ENCODE measurements at regions not wholly inside any gene's neighbourhood (a gene's known extent, or its start where the extent isn't known, plus 50 kb on each side); places are given as distances from the start of the nearest gene placed in this dataset.
A peak's percentile ranks its signal among the peaks of the same experiment; 100 is the strongest.

DNA sequence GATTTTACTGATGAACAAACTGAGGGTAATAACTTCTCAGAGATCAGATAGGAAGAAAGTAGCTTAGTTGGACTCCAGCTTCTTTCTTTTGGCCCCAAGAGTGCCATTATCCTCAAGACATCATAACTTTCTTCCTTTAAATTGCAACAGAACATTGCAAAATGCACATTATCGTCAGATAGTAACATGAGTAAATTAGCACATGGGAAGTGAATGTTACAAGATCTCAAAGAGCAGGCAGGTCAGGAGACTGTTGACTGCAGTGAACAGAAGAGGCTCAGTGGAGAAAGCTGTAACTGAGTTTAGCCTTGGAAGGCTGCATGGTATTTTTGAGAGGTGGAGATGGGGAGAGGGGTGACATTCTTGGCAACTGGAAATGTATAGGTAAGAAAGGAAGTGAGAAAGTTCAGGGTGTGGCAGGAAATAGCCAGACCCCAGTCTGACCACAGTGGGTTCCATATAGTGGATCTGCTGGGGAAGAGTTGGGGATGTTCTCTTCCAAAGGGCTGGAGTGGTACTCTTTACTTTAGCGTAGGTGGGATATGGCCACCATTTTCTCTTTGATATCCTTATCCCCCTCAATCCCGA is 307.7 kb downstream of the RPLP1 start:
- TF ChIP-seq, protein P1, sequence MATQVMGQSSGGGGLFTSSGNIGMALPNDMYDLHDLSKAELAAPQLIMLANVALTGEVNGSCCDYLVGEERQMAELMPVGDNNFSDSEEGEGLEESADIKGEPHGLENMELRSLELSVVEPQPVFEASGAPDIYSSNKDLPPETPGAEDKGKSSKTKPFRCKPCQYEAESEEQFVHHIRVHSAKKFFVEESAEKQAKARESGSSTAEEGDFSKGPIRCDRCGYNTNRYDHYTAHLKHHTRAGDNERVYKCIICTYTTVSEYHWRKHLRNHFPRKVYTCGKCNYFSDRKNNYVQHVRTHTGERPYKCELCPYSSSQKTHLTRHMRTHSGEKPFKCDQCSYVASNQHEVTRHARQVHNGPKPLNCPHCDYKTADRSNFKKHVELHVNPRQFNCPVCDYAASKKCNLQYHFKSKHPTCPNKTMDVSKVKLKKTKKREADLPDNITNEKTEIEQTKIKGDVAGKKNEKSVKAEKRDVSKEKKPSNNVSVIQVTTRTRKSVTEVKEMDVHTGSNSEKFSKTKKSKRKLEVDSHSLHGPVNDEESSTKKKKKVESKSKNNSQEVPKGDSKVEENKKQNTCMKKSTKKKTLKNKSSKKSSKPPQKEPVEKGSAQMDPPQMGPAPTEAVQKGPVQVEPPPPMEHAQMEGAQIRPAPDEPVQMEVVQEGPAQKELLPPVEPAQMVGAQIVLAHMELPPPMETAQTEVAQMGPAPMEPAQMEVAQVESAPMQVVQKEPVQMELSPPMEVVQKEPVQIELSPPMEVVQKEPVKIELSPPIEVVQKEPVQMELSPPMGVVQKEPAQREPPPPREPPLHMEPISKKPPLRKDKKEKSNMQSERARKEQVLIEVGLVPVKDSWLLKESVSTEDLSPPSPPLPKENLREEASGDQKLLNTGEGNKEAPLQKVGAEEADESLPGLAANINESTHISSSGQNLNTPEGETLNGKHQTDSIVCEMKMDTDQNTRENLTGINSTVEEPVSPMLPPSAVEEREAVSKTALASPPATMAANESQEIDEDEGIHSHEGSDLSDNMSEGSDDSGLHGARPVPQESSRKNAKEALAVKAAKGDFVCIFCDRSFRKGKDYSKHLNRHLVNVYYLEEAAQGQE (IDR thresholded peaks at IDR 0.05; ENCODE audit: low read depth) = no peak
- TF ChIP-seq CEBPB (IDR thresholded peaks at IDR 0.05) = no peak
- TF ChIP-seq EP300 (IDR thresholded peaks at IDR 0.05; ENCODE audit: borderline replicate concordance) = no peak
- no peak for TF ChIP-seq EGR1 (IDR thresholded peaks at IDR 0.05)
- no peak for TF ChIP-seq CREB1 (IDR thresholded peaks at IDR 0.05; ENCODE audit: low read depth)

DNA sequence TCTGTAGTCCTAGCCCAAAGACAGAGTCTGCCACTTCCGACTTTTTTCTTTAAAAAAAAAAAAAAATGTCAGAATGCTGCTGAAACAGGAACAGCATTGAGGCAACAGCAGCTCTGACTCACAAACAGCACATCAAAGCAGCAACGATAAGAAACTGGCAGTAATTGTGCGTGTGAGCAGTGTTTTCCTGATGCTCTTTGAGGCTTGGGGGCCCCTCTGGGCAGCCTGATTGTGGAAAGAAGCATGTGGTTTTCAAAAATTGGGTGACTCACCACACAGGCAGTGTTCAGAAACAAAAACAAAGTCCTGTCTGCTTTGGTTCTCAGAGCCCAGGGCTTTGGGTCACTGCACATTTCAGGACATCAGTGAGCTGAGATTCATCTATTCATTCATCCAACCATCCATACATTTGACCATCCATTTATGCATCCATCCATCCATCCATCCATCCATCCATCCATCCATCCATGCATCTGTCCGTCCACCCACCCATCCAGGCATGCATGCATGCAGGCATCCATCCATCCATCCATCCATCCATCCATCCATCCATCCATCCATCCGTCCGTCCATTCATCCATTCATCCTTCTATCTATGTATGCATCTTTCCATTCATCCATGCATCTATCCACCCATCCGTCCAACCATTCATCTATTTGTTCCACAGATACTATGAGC is 308.4 kb downstream of the RPLP1 start:
- TF ChIP-seq TCF12 (IDR thresholded peaks at IDR 0.05; ENCODE audit: low read depth) (no peak), CREB1 (IDR thresholded peaks at IDR 0.05; ENCODE audit: low read depth) (no peak), ZBTB7A (IDR thresholded peaks at IDR 0.05; ENCODE audit: low read depth) (no peak), TAF1 (IDR thresholded peaks at IDR 0.05; ENCODE audit: low read depth) (no peak), RAD21 (IDR thresholded peaks at IDR 0.05; ENCODE audit: low read depth) (no peak), CEBPB (IDR thresholded peaks at IDR 0.05) (no peak), FOXM1 (IDR thresholded peaks at IDR 0.05; ENCODE audit: borderline replicate concordance, low read depth) (no peak), EGR1 (IDR thresholded peaks at IDR 0.05) (no peak), NFIC (IDR thresholded peaks at IDR 0.05) (no peak), YY1 (IDR thresholded peaks at IDR 0.05; ENCODE audit: low read depth) (no peak), TEAD4 (IDR thresholded peaks at IDR 0.05) (no peak), EP300 (IDR thresholded peaks at IDR 0.05; ENCODE audit: borderline replicate concordance) (no peak)
- TF ChIP-seq, protein P1 (IDR thresholded peaks at IDR 0.05; ENCODE audit: low read depth) = no peak
- TF ChIP-seq, protein P2, sequence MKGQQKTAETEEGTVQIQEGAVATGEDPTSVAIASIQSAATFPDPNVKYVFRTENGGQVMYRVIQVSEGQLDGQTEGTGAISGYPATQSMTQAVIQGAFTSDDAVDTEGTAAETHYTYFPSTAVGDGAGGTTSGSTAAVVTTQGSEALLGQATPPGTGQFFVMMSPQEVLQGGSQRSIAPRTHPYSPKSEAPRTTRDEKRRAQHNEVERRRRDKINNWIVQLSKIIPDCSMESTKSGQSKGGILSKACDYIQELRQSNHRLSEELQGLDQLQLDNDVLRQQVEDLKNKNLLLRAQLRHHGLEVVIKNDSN (IDR thresholded peaks at IDR 0.05) = no peak
- TF ChIP-seq, protein P3, sequence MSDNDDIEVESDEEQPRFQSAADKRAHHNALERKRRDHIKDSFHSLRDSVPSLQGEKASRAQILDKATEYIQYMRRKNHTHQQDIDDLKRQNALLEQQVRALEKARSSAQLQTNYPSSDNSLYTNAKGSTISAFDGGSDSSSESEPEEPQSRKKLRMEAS (IDR thresholded peaks at IDR 0.05) = no peak

DNA sequence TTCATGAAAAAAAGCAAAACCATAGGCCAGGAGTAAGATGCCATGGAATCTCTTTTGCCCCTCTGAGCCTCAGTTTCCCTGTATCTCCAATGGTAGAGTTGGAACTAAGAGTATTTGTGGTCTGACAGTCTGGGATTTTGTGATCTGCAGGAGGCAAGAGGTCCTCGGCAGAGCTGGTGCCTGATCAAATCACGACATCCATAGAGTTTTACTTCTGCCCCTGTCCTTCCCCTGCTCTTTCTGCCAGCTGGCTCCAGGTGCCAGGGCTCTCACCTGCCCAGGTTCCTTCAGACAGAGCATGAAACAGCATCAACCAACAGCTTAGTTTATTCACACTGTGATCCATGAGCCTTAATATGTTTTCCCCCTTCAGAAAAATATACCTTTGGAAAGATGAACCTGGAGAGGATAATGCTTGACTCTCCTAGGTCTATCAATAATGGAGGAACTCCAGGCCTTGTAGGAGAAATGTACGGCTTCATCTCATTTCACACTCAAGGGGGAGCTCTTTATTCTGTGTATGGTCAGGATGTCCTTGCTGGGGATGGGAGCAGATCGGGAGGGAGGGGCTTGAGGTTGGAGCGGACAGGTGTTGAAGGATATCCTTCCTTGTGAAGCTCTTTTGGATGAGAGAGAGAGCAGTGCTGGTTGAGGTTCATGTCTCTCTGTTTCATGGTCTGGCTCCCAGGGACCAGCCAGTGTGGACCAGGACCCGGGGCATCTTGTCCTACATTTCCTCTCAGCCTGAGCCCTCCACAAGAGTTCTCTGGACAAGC is 309.9 kb downstream of the RPLP1 start:
- TF ChIP-seq TEAD4 (IDR thresholded peaks at IDR 0.05) (no peak), RAD21 (IDR thresholded peaks at IDR 0.05; ENCODE audit: low read depth) (peak; percentile 64), CEBPB (IDR thresholded peaks at IDR 0.05) (no peak), TAF1 (IDR thresholded peaks at IDR 0.05; ENCODE audit: low read depth) (no peak), EP300 (IDR thresholded peaks at IDR 0.05; ENCODE audit: borderline replicate concordance) (no peak)
- TF ChIP-seq, protein P2 (IDR thresholded peaks at IDR 0.05) = no peak

DNA sequence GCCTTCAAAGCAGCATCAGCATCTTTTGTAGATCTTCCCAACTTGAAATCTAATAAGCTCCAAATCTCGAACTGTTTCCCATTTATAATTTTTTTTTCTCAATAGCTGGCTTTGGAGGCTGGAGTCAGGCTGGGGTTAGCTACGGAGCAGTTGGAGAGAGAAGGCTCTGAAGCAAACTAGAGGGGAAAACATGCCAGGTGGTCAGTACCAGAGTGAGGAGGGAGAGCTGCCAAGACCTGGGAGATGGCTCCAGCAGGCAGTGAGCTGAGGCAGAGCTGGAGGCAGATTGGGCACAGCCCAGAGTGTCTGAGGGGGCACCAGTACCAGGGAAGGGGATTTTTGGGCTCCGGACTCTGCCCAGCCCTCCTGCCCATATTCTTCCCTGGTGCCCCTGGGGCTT is 311.2 kb downstream of the RPLP1 start:
- no peak for TF ChIP-seq TCF12 (IDR thresholded peaks at IDR 0.05; ENCODE audit: low read depth)
- TF ChIP-seq YY1 (IDR thresholded peaks at IDR 0.05; ENCODE audit: low read depth) = no peak
- no peak for TF ChIP-seq TEAD4 (IDR thresholded peaks at IDR 0.05)
- TF ChIP-seq EGR1 (IDR thresholded peaks at IDR 0.05) = no peak
- no peak for TF ChIP-seq FOXM1 (IDR thresholded peaks at IDR 0.05; ENCODE audit: borderline replicate concordance, low read depth)
- TF ChIP-seq ZBTB7A (IDR thresholded peaks at IDR 0.05; ENCODE audit: low read depth) = no peak
- TF ChIP-seq, protein P3 (IDR thresholded peaks at IDR 0.05) = no peak
- no peak for TF ChIP-seq EP300 (IDR thresholded peaks at IDR 0.05; ENCODE audit: borderline replicate concordance)

DNA sequence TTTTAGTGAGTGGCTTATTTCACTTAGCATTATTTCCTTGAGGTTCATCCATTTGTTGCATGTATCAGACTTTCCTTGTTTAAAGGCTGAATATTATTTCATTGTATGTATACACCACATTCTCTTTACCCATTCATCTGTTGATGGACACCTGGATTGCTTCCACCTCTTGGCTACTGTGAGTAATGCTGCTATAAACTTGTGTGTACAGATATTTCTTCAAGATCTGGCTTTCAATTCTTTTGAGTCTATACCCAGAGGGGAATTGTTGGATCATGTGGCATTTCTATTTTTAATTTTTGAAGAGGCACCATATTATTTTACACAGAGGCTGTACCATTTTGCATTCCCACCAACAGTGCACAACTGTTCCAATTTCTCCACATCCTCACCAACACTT is 313.5 kb downstream of the RPLP1 start:
- TF ChIP-seq RAD21 (IDR thresholded peaks at IDR 0.05; ENCODE audit: low read depth) (no peak), TCF12 (IDR thresholded peaks at IDR 0.05; ENCODE audit: low read depth) (no peak), CEBPB (IDR thresholded peaks at IDR 0.05) (no peak)
- TF ChIP-seq, protein P2 (IDR thresholded peaks at IDR 0.05) = no peak

All from Ishikawa (cell line).